ENCODE measurements at regions not wholly inside any gene's neighbourhood (a gene's known extent, or its start where the extent isn't known, plus 50 kb on each side); places are given as distances from the start of the nearest gene placed in this dataset.
A peak's percentile ranks its signal among the peaks of the same experiment; 100 is the strongest.

DNA sequence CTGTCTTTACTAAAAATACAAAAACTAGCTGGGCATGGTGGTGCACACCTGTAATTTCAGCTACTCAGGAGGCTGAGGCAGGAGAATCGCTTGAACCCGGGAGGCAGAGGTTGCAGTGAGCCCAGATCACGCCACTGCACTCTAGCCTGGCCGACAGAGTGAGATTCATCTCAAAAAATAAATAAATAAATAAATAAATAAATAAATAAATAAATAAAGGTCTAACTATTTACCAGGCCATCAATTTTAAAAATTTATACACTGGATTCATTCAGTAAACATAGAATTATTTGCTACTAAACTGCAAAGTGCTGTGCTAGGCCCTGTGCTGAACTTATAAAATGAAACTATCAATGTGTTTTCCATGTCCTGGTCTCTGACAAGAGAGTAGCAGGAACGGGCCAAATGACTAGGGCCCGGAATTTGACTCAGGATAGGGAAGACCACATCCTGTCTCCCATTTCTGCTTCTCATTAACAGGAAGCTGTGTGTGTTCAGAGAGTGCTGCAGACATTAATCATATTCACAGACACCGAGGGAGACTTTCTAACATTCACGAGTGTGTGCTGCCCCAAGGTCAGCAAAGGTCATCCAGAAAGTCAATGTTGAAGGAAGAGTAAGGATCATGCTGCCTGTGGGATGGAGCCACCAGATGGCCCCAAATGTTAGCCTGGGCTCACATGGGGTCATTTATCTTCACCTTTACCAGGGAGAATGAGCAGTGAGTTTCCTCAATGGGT lies 95.8 kb downstream of the SPP2 start:
- no peak overlapping the region for H3K4me3 Mint-ChIP-seq
- DNase-seq (ENCODE audit: low spot score) (no peak), ATAC-seq (no peak)
- no peaks in the 10 kb centered on the region for H3K4me1 Mint-ChIP-seq
- H3K9me2 ChIP-seq (ENCODE audit: insufficient read depth) = 0 out of 2 replicates have a peak, but pooled peaks cover 4% of the 10 kb centered on the region
- H3K27me3 ChIP-seq (ENCODE audit: insufficient read depth) = no peaks in the 10 kb centered on the region
- H3K79me2 ChIP-seq (replicated peaks; ENCODE audit: insufficient read depth) = no peaks in the 10 kb centered on the region
- no peaks in the 10 kb centered on the region for H3F3A ChIP-seq (replicated peaks; ENCODE audit: low read depth)
- H3K4me1 ChIP-seq (ENCODE audit: insufficient read depth) = no peaks in the 10 kb centered on the region
- H3K4me2 ChIP-seq = no peak overlapping the region
- H3K27ac Mint-ChIP-seq = no peak overlapping the region
- no peak overlapping the region for H2AFZ ChIP-seq
- peaks cover 6% of the 10 kb centered on the region for H3K27me3 Mint-ChIP-seq (ENCODE audit: insufficient read depth, low read depth, poor library complexity)
- H3K36me3 Mint-ChIP-seq (ENCODE audit: low read depth) = no peaks in the 10 kb centered on the region
- H3K9me3 Mint-ChIP-seq = no peaks in the 10 kb centered on the region
- no peaks in the 10 kb centered on the region for H3K36me3 ChIP-seq (ENCODE audit: insufficient read depth)
- no peak overlapping the region for H3K4me3 ChIP-seq
- no peak overlapping the region for H3K27ac ChIP-seq (ENCODE audit: low read depth)
- no peaks in the 10 kb centered on the region for H4K20me1 ChIP-seq (replicated peaks; ENCODE audit: insufficient read depth)
- TF ChIP-seq, protein P1, sequence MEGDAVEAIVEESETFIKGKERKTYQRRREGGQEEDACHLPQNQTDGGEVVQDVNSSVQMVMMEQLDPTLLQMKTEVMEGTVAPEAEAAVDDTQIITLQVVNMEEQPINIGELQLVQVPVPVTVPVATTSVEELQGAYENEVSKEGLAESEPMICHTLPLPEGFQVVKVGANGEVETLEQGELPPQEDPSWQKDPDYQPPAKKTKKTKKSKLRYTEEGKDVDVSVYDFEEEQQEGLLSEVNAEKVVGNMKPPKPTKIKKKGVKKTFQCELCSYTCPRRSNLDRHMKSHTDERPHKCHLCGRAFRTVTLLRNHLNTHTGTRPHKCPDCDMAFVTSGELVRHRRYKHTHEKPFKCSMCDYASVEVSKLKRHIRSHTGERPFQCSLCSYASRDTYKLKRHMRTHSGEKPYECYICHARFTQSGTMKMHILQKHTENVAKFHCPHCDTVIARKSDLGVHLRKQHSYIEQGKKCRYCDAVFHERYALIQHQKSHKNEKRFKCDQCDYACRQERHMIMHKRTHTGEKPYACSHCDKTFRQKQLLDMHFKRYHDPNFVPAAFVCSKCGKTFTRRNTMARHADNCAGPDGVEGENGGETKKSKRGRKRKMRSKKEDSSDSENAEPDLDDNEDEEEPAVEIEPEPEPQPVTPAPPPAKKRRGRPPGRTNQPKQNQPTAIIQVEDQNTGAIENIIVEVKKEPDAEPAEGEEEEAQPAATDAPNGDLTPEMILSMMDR (conservative IDR thresholded peaks at IDR 0.05; ENCODE audit: low read depth in 2 of 2) = peak in 1 of 2 experiments; percentile 23; a peak in 2 of 4 replicates
- TF ChIP-seq, protein P2, sequence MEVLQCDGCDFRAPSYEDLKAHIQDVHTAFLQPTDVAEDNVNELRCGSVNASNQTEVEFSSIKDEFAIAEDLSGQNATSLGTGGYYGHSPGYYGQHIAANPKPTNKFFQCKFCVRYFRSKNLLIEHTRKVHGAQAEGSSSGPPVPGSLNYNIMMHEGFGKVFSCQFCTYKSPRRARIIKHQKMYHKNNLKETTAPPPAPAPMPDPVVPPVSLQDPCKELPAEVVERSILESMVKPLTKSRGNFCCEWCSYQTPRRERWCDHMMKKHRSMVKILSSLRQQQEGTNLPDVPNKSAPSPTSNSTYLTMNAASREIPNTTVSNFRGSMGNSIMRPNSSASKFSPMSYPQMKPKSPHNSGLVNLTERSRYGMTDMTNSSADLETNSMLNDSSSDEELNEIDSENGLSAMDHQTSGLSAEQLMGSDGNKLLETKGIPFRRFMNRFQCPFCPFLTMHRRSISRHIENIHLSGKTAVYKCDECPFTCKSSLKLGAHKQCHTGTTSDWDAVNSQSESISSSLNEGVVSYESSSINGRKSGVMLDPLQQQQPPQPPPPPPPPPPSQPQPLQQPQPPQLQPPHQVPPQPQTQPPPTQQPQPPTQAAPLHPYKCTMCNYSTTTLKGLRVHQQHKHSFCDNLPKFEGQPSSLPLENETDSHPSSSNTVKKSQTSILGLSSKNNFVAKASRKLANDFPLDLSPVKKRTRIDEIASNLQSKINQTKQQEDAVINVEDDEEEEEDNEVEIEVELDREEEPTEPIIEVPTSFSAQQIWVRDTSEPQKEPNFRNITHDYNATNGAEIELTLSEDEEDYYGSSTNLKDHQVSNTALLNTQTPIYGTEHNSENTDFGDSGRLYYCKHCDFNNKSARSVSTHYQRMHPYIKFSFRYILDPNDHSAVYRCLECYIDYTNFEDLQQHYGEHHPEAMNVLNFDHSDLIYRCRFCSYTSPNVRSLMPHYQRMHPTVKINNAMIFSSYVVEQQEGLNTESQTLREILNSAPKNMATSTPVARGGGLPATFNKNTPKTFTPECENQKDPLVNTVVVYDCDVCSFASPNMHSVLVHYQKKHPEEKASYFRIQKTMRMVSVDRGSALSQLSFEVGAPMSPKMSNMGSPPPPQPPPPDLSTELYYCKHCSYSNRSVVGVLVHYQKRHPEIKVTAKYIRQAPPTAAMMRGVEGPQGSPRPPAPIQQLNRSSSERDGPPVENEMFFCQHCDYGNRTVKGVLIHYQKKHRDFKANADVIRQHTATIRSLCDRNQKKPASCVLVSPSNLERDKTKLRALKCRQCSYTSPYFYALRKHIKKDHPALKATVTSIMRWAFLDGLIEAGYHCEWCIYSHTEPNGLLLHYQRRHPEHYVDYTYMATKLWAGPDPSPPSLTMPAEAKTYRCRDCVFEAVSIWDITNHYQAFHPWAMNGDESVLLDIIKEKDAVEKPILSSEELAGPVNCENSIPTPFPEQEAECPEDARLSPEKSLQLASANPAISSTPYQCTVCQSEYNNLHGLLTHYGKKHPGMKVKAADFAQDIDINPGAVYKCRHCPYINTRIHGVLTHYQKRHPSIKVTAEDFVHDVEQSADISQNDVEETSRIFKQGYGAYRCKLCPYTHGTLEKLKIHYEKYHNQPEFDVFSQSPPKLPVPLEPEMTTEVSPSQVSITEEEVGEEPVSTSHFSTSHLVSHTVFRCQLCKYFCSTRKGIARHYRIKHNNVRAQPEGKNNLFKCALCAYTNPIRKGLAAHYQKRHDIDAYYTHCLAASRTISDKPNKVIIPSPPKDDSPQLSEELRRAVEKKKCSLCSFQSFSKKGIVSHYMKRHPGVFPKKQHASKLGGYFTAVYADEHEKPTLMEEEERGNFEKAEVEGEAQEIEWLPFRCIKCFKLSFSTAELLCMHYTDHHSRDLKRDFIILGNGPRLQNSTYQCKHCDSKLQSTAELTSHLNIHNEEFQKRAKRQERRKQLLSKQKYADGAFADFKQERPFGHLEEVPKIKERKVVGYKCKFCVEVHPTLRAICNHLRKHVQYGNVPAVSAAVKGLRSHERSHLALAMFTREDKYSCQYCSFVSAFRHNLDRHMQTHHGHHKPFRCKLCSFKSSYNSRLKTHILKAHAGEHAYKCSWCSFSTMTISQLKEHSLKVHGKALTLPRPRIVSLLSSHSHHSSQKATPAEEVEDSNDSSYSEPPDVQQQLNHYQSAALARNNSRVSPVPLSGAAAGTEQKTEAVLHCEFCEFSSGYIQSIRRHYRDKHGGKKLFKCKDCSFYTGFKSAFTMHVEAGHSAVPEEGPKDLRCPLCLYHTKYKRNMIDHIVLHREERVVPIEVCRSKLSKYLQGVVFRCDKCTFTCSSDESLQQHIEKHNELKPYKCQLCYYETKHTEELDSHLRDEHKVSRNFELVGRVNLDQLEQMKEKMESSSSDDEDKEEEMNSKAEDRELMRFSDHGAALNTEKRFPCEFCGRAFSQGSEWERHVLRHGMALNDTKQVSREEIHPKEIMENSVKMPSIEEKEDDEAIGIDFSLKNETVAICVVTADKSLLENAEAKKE (CRISPR knock-in tag; IDR thresholded peaks at IDR 0.05) = no peak

DNA sequence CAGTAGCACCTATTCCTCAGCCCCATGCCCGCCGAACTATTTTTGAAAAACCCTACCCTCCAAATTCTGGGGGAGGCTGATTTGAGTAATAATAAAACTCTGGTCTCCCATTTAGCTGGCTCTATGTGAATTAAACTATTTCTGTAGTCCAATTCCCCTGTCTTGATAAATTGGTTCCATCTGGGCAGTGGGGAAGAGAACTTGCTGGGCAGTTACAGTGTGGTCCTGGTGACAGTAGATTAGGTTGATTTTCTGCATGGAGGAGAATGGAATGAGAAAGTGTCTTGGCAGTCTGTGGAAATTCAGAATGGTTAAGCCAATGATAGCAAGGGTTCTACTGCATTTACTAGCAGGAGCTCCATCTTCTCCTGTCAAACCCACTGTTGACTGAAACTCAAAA lies 95.0 kb downstream of the SPP2 start:
- no peak overlapping the region for H3K4me3 ChIP-seq
- no peaks in the 10 kb centered on the region for H3K4me1 ChIP-seq (ENCODE audit: insufficient read depth)
- no peaks in the 10 kb centered on the region for H3K27me3 ChIP-seq (ENCODE audit: insufficient read depth)
- no peaks in the 10 kb centered on the region for H3K36me3 ChIP-seq (ENCODE audit: insufficient read depth)
- H2AFZ ChIP-seq = no peak overlapping the region
- no peaks in the 10 kb centered on the region for H4K20me1 ChIP-seq (replicated peaks; ENCODE audit: insufficient read depth)
- Mint-ChIP-seq H3K9me3 (no peaks in the 10 kb centered on the region), H3K4me1 (no peaks in the 10 kb centered on the region), H3K27ac (no peak overlapping the region), H3K27me3 (ENCODE audit: insufficient read depth, low read depth, poor library complexity) (peaks cover 6% of the 10 kb centered on the region), H3K36me3 (ENCODE audit: low read depth) (no peaks in the 10 kb centered on the region), H3K4me3 (no peak overlapping the region)
- H3K27ac ChIP-seq (ENCODE audit: low read depth) = no peak overlapping the region
- no peak overlapping the region for H3K4me2 ChIP-seq
- H3F3A ChIP-seq (replicated peaks; ENCODE audit: low read depth) = no peaks in the 10 kb centered on the region
- H3K79me2 ChIP-seq (replicated peaks; ENCODE audit: insufficient read depth) = no peaks in the 10 kb centered on the region
- ATAC-seq (no peak), DNase-seq (ENCODE audit: low spot score) (no peak)
- 0 out of 2 replicates have a peak, but pooled peaks cover 10% of the 10 kb centered on the region for H3K9me2 ChIP-seq (ENCODE audit: insufficient read depth)
- TF ChIP-seq ZNF331 (CRISPR knock-in tag; IDR thresholded peaks at IDR 0.05; ENCODE audit: low read depth) (no peak), NANOG (IDR thresholded peaks at IDR 0.05; ENCODE audit: borderline replicate concordance) (no peak), POLR2AphosphoS5 (IDR thresholded peaks at IDR 0.05; ENCODE audit: low read depth) (no peak)
